Activated CD4-positive, alpha-beta T cell treated with anti-CD3 and anti-CD28 coated beads, Interleukin-2, Interleukin-6, amounts not matched to agents 100 ng/mL and 50 ng/mL, durations not matched to agents 16 hours and 8 hours (primary cell): ENCODE measurements at regions not wholly inside any gene's neighbourhood (a gene's known extent, or its start where the extent isn't known, plus 50 kb on each side); places are given as distances from the start of the nearest gene placed in this dataset.

ENCODE experiments used
- DNase-seq: peaks from one replicate; pipeline ENCODE4 v3.0.0-alpha.2; 2020

- peak; percentile 91 for DNase-seq
These were observed 132.2 kb downstream of the GLUL start for GRCh38 chr1:182259229-182259872.

DNA sequence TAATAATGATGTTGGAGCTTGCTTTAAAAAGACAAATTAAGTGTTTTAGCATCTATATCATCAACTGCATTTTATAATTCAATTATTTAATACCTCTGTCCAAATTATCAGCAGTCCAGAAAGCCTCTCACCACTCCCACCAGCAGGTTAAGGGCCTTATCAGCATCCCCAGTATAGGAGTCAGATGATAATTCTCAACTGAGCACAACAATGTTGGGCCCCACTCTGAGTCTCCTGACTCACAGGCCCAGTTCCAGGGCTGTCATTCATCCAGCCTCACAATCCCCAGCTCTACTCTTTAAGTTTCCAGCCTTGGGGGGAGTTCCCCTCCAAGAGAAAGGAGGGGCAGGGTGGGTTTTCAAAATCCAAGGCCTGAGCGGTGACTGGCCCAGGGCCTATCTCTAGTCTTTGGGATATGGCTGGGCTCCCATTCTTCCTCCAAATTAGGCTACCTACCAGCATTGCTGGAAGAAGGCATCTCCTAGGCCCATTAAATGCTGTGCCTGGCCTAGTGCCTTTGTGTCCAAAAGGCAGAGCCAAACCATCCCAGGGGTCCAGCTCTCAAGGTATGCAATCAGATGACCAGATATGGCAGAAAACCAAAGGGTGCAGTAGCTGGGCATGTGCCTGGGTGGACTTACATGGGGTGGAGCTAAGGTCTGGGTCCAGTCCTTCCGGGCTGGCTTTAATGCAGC is 134.1 kb downstream of the GLUL start:
- DNase-seq, result no peak

- no peak for DNase-seq
These were observed 134.7 kb downstream of the GLUL start for GRCh38 chr1:182256931-182257330.

- no peak for DNase-seq
These were observed 136.1 kb downstream of the GLUL start for GRCh38 chr1:182255494-182255893.

- DNase-seq, result no peak
These were observed 138.2 kb downstream of the GLUL start for GRCh38 chr1:182253319-182253860.

- no peak for DNase-seq
These were observed 140.0 kb downstream of the GLUL start for GRCh38 chr1:182251561-182251960.

- peak; percentile 91 for DNase-seq
These were observed 142.4 kb downstream of the GLUL start for GRCh38 chr1:182249201-182249676.

GRCh38 chr1:182248721-182249120 is 142.9 kb downstream of the GLUL start:
- DNase-seq, result peak; percentile 87

DNA sequence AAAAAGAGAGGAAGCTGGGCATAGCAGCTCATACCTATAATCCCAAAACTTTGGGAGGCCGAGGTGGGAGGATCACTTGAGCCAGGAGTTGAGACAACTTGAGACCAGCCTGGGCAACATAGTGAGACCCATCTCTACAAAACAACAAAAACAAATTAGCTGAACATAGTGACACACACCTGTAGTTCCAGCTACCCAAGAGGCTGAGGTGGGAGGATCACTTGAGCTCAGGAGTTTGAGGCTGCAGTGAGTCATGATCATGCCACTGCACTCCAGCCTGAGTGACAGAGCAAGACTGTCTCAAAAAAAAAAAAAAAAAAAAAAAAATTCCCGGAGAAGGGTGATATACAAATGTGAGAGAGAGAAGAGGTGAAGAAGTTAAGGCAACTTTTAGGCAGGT is 143.8 kb downstream of the GLUL start:
- DNase-seq, result peak; percentile 55

DNA sequence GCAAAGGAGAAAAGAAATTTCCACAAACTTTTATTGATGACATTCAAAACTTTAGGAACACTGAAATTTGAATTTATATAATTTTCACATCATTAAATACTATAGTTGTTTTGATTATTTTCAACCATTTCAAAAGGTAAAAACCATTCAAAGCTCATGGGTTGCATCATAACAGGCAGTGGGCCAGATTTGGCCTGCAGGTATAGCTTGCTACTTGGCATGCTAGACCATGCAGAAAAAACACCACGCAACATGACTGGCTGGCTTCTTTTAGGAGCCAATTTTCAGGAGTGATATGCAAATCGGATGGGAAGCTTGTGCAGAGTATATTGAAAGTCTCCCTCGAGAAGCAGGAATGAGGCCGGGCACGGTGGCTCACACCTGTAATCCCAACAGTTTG is 144.8 kb downstream of the GLUL start:
- no peak for DNase-seq

GRCh38 chr1:182245040-182245439 is 146.6 kb downstream of the GLUL start:
- DNase-seq, result no peak

DNA sequence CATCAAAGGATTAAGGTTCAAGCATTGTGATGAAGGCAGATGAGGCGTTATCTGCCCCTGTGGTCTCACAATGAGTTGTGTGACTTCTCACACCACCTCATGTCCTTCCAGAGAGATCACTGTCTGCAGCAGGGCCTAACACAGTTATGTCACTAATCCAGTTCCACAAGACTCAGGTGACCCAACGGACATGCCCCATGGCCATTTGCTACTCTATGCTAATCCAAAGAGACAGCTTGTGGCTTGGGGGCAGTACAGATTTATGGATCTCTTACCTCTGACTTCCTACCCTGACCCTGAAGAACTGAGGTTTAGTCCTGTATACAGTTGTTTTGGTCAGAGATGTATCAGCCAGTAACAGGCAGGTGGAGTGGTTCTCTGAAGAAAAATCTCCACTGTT is 147.1 kb downstream of the GLUL start:
- no peak for DNase-seq

DNA sequence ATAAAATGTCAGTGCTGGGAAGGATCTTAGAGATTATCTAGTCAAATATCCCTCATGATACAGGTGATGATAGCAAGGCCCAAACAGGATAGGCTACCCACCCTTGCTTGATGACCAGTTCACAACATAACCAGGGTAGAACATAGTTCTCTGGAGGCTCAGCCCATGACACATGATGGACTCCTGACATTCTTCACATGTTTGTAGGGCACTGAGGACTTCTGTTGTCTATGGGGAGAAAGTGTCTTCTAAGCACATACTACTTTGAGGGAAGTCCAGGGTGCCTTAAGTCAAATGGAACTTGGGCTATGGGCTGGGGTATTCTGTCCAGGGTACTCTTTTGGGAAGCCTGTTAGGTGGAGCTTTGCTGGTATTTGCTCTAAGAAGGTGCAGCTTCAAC is 148.9 kb downstream of the GLUL start:
- no peak for DNase-seq

DNA sequence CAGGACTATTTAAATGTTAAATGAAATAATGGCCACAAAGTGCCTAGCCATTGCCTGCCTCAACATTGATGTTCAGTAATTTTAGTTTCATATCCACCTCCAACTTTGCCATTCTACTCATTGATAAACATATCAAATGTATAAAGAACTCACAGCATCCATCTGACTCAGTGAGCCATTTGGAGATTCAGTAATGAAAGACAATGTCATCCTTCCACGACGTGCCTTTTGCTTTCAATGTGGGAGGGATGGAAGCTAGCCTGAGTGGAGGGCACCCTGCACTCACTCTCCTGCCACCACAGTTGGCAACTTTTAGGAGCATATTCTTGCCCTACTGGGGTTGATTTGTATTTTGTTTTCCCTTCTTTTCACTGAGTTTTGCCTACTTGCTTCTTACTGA is 151.5 kb downstream of the GLUL start:
- no peak for DNase-seq

DNA sequence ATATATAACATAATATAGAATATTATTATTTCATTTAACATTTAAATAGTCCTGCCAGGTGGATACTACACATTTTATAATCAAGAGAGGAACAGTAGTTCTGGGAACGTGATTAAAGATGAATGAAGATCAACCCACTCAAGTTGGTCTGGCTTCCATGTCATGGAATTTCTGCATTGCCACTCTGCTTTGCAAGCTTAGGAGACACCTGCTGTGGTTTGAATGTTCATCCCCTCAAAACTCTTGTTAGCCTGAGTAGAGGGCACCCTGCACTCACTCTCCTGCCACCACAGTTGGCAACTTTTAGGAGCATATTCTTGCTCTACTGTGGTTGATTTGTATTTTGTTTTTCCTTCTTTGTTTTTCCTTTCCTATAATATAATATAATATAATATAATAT is 153.2 kb downstream of the GLUL start:
- no peak for DNase-seq

- no peak for DNase-seq
These were observed 154.3 kb downstream of the GLUL start for GRCh38 chr1:182237329-182237728.

DNA sequence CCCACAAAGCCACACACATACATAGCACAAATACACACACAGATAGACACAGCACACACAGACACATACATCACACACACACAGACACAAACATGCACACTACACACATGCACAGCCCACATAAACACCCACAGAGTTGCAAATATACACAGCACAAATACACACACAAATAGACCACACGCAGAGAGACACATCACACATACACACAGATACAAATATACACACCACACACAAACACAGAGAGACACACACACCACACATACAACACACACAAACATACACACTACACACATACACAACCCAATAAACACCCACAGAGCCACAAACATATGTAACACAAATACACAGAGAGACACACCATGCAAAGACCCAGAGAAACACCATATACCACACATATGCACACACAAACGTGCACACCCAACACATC is 154.9 kb downstream of the GLUL start:
- DNase-seq, result no peak

GRCh38 chr1:182235952-182236650 is 155.5 kb downstream of the GLUL start:
- DNase-seq, result no peak

DNA sequence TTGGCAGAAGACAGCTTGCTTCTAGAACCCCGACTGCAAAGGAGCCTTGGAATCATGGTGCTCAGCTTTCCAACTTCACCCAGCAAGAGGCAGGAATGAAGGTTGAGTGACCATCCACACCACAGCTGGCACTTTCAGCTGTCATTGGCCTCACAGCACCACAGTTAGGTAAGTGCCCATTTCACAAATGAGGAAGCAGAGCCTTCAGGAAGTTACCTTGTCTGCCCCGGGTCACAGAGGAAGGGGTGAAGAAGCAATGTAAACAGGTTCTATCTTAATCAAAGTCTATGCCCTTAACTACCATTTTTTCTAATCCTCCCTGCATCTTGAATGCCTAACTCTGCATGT is 156.0 kb downstream of the GLUL start:
- no peak for DNase-seq

DNA sequence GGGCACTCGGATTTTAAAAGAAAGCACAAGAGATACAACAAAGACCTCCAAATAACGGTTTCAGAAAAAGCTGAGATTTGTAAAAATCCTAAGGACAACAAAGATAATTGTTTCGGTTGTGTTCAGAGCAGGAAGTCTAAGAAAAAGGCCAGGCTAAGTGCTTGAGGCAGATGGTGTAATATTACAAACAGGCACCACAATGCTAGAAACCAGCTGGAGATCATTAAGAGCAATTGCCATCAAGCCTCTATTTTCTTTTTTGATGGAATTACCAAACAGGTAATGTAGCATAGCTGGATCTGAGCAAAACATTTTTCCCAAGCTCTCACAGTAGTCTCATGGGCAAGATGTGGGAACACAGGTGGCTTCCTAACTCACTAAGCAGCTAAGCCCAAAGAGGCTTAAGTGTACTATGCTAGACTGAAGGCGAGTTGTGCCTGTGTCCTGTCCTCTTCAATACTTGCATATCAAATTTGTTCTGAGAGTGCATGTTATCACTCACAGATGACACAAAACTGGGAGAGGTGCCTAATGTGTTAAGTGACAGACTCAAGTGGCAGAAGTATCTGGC is 161.6 kb downstream of the GLUL start:
- no peak for DNase-seq

GRCh38 chr1:182229451-182229850 is 162.1 kb downstream of the GLUL start:
- DNase-seq, result no peak

GRCh38 chr1:182227864-182228547 is 163.6 kb downstream of the GLUL start:
- DNase-seq, result no peak

DNA sequence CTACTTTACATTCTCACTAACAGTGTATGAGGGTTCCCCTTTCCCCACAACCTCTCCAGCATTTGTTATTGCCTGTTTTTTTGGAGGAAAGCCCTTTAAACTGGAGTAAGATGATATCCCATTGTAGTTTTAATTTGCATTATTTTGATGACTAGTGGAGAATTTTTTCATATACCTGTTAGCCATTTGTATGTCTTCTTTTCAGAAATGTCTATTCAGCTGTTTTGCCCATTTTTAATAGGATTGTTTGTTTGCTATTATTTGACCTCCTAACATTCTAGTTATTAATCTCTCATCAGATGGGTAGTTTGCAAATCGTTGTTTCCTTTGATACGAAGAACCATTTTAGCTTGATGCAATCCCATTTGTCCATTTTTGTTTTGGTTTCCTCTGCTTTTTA is 165.0 kb downstream of the GLUL start:
- no peak for DNase-seq
